OCI-LY7 (cell line): ENCODE measurements at regions not wholly inside any gene's neighbourhood (a gene's known extent, or its start where the extent isn't known, plus 50 kb on each side); places are given as distances from the start of the nearest gene placed in this dataset.

Experiments
- CTCF ChIP-seq: fragments of 200-600 bp; sonication (generic); conservative IDR thresholded peaks from 2 replicates; pipeline ENCODE4 v1.5.1; 2014; ENCODE audit warnings: mild to moderate bottlenecking, antibody characterized with exemption, low read length, moderate library complexity, mixed read lengths
- EZH2phosphoT487 ChIP-seq: fragments of 200-600 bp; sonication (generic); IDR thresholded peaks from 2 replicates; pipeline ENCODE4 v1.6.1; 2018; ENCODE audit warnings: low read depth, borderline replicate concordance, mild to moderate bottlenecking, mixed run types, antibody characterized with exemption, low read length, moderate library complexity, mixed read lengths

GRCh38 chr7:35384761-35385700 is 131.1 kb upstream of the TBX20 start:
- TF ChIP-seq CTCF (no peak), EZH2phosphoT487 (no peak)
